HG03457 (cell line): ENCODE measurements at regions not wholly inside any gene's neighbourhood (a gene's known extent, or its start where the extent isn't known, plus 50 kb on each side); places are given as distances from the start of the nearest gene placed in this dataset.

ENCODE experiments used
- ATAC-seq: cut with Tn5 transposase; IDR thresholded peaks from one replicate; pipeline ENCODE4 v1.9.1; 2021; ENCODE audit warnings: moderate number of reproducible peaks; ENCODE audit not compliant: unreplicated experiment

DNA sequence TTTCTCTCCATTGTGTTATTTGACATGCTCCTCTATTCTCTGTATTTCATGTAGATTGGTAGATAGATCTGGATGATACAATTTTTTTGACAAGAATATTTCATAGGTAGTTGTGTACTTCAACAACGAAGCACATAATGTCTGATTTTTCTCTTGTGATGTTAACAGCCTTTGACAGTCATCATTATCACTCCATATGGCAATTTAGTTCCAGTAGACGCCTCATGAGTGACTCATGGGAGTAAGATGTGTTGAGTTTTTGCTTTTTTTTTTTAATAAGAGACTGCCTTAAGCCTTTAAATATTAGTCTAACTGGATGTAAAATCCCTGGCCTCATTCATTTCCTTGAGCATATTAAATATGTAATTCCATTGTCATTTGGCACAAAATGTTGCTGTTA, 123.5 kb upstream of the ZNF32 start:
- ATAC-seq = no peak

DNA sequence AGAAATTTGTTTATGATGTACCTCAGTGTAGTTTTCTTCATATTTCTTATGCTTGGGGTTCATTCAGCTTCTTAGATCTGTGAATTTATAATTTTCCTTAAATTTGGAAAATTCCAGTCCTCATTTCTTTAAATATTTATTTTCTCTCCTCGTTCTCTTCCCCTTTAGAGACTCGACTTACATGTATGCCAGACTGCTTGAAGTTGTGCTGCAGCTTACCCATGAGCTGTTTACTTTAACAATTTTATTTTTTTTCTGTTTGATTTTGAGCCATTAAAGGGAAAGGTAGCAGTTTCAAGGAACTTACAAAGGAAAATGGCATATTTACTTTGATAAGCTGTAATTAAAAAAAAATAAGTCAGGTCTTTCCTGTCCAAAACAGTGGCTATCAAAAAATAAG, 123.0 kb upstream of the ZNF32 start:
- ATAC-seq = no peak

DNA sequence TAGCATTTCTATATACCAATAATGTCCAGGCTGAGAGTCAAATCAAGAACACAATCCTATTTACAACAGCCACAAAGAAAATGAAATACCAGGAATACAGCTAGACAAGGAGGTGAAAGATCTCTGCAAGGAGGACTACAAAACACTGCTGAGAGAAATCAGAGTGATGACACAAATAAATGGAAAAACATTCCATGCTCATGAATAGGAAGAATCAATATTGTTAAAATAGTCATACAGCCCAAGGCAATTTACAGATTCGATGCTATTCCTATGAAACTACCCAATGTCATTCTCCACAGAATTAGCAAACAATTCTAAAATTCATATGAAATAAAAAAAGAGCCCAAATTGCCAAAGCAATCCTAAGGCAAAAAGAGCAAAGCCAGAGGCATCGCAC, 116.8 kb upstream of the ZNF32 start:
- no peak for ATAC-seq

DNA sequence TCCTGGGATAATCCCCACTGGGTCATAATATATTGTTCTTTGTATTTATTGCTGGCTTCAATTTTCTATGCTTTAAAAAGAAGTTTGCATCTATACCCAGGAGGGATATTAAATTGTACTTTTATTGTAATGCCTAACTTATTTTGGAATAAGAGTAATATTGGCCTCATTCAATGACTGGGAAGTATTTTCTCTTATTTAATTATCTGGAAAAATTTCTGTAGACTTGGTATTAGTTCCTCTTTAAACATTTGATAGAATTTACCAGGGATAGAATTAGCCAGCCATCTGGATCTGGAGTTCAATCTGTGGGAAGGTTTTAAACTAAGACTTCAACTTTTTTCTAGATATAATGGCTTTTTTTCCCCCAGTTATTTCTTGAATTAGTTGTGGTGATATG, 115.2 kb upstream of the ZNF32 start:
- ATAC-seq = no peak

DNA sequence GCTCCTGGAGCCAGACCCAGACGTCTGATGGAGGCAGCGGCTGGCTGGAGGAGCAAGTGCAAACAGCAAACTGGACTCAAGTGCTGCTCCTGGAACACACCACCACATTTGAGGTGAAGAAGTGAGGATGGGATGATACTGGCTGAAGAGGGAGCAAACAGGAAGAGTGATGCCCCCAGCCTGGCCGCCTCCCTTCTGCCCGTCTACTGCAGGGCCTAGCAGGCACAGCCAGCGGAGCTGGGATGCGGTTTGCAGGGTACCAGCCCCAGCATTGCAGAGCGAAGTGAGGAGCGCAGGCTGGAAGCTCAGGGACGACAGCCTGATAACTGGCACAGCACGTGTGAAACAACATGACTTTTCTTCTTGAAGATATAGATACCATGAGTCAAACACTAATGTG, 111.8 kb upstream of the ZNF32 start:
- ATAC-seq = no peak

- ATAC-seq = no peak
These were observed 110.5 kb upstream of the ZNF32 start for GRCh38 chr10:43759216-43759615.

DNA sequence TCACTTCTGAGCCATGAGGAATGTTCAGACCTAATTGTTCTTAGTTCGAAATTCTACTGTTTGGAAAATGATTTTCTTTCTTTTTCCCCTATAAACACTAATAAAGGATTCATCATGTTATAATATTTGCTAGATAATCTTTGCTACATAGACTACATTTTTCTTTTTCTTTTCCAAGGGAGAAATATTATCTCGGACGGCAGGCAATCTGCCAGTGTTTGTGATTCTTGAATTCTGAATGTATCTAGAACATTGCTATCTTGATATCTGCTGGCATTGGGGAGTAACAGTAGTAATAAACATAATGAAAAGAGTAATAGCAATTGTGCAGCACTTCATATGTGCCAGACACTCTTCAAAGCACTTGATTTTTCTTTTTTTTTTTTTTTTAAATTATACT, 107.7 kb upstream of the ZNF32 start:
- ATAC-seq = no peak

DNA sequence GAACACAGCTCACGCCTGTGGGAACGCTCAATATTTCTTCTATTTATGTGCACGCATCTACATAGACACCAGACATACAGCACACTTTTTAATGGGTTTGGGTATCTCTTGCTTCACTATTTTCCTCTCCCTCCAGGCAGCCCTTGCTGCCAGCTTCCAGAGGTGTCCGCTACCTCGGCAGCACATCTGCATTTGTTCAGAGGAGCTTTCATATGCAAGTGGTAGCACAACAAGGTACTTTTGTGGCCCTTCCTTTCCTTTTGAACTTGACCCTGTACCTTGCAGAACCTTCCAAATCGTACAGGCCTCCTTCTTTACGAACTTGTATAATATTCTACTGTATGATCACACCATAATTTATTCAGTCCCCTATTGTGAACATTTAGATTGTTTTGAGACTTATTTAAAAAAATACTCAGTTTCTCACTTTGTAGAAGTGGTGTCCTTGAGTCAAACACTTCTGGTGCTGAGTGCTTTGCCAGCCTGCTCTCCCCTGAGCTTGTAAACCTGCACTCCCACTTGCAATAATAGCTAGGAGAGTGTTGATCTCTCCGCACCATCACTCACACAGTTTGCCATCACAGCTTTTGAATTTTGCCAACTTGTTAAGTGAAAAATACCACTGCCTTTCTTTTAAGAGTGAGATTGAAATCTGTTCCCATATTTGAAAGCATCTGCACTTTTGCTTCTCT, 106.0 kb upstream of the ZNF32 start:
- ATAC-seq = no peak

DNA sequence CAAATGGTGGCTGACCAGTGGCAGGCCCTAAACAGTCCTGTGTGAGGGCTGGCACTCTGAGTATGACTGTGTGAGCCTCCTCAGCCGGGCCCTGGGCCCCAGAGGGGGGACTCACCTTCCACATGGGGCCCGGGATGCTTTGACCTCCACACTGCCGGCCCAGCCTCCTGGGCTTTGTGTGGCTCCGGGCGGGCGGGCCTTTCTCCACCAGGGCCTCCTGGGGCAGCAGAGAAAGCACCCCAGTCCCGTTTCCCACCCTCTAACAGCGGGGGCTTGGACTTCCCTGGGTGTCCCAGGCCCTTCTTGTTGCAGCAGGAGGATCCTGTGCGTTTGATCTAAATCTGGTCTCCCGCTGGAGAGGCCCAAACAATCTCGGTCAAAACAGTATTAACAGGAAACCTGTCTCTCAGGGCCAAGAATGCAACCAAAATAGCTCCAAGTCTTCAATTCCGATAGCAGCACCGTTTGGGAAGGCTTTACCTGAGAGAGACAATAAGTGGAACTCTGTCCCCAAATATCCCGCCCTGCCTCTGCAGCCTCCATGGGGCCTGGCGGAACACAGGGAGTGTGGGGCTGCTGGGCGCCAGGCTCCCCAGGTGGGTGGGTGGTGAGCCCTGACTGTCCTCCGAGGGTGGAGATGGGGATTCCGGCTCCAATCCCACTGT, 104.8 kb upstream of the ZNF32 start:
- ATAC-seq = no peak

GRCh38 chr10:43752682-43753081, 104.0 kb upstream of the ZNF32 start:
- ATAC-seq = no peak

DNA sequence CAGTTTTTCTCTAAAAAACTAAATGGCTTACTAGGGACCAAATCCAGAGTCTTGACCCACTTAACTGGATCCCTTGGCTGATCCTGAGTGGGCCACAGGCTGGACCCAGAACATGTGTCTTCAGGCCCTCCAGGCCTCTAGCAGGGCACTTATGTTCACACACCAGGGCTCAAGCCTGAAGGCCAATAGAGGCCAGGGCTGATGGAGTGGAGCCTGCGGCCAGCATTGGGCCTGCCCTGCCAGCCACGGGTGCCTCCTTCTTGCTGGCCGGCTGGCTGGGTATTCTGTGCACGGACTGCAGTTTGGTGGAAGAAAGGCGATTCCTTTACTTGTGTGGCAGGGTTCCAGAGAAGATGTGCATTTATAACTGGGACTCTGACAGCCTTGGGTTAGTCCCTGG, 103.0 kb upstream of the ZNF32 start:
- ATAC-seq = no peak

GRCh38 chr10:43749940-43750552, 101.4 kb upstream of the ZNF32 start:
- ATAC-seq = no peak

DNA sequence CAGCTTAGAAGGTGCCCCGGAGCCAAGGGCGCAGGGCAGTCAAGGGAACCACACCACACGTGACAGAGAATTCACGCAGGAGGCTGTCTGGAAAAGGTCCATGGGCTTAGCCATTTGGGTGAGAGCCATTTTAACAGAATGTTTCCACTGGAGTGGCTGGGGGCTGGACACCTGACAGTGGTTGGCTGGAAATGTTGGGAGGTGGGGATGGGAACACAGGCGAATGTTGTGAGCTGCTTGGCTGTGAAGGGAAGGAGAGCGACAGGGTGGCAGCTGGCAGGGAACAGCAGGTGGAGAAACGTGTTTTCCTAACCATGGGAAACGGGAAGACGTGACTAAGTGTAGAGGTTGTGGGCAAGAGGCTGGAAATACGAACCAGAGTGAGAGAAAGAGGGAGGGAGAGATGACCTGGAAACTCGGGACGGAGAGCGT, 100.5 kb upstream of the ZNF32 start:
- ATAC-seq = no peak

- no peak for ATAC-seq
These were observed 99.9 kb upstream of the ZNF32 start for GRCh38 chr10:43748560-43748959.

DNA sequence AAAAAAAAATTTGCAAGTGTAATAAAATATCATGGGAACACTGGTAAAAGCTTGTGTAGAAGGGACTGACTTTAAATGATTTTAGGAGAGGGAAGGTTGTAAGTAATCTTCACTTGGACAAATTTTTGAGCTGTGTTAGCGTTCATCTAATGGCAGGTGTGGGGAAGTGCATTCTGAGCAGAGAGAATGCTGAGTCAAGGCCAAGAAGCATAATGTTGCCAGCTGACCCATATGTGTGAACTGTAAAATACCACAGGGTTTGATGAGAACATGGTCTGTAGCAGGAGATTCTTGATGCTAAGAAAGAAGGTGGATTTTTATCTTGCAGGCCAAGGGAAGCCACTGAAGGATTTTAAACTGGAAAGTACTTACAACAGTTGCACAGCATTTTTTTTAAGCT, 98.2 kb upstream of the ZNF32 start:
- no peak for ATAC-seq

GRCh38 chr10:43739161-43739560, 90.5 kb upstream of the ZNF32 start:
- no peak for ATAC-seq

DNA sequence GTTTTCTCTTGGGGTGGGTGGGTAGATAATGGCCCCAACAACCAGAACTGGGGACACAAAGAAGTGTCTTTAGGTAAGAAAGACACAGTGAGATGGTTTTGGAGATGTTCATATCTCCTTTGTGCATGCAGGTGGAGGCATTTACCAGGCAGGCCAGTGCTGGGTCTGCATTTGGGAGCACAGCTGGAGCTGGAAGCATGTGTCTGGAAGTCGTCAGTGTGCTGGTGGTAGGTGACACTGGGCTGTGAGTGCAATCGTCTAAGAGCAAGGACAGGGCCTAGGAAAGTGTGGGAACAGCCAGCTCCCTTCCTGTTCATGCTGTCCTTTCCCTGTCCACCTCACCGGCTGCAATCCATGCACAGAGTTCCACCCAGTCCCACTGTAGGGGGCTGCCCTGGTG, 88.3 kb upstream of the ZNF32 start:
- ATAC-seq = no peak

DNA sequence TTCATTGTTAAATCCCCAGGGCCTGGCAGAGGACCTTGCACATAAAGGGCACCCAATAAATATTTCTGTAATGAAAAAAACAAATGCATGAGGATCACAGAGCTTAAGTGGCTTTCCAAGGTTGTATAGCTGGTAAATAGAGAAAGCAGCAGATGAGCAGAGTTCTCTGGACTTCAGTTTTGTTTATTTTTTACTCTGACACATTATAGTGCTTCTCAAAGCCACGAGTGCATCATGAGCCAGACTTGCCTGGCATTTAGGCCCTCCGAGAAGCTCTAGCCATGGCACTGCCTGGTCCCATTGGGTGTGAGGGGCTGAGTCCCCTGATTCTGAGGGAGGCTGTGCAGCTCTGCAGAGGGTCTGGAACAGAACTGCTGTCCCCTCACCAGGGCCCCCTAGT, 87.2 kb upstream of the ZNF32 start:
- ATAC-seq = no peak

GRCh38 chr10:43734716-43735115, 86.0 kb upstream of the ZNF32 start:
- ATAC-seq = no peak

GRCh38 chr10:43731486-43731885, 82.8 kb upstream of the ZNF32 start:
- ATAC-seq = no peak

DNA sequence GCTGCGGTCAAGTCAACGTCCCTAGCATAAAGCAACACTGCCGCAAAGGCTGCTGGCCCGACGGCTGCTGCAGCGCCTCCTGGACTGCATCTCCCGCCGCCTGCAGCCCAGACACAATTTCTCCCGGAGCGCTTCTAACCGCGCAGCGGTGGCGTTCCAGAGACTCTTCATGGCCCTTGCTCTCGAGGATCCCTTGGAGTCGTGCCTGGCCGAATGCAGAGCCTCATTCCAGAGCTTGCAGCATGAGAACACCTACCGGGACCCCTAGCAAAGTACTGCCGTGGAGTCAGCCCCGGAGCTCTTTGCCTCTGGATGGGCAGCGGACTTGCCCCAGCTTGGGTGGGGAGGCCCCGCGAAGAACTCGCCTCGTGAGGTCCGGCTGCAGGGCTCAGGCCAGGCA, 79.7 kb upstream of the ZNF32 start:
- ATAC-seq = no peak

DNA sequence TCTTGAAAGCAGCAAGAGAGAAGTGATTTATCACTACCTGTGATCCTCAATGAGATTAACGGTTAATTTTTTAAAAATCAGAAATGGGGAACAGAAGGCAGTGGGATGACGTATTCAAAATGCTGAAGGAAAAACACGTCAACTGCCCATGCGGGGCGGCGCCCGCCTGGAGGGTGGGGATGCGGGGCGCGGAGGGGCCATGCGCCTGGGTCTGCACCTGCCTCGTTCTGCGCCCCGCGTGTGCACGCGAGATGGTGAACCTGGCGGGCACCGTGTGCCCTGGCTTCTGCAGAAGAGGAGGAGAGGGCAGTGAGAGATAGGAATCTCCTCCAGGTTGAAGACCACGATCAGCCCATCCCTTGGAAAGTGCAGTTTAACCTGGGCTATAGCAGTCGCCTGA, 79.3 kb upstream of the ZNF32 start:
- ATAC-seq = no peak

DNA sequence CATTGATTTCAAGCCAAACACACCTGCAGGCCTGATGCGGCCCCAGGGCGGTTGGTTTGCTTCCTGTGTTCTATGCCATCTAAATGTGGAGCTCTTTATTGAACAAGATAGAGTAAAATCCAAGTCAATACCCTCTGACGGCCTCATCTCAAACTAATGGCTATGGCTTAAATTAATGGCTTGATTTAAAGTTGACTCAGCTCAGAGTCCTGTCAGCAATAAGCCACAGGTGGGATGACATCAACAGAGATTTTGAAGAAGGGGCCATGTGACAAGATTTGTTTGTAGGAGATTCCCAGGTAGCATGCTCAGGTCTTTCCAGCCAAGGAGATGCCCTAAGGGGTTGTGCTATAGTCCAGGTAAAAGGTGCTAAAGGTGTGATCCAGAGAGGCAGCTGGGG, 66.7 kb upstream of the ZNF32 start:
- no peak for ATAC-seq
